ENCODE measurements at regions not wholly inside any gene's neighbourhood (a gene's known extent, or its start where the extent isn't known, plus 50 kb on each side); places are given as distances from the start of the nearest gene placed in this dataset.

GRCh38 chr5:145588558-145588957 lies 246.6 kb downstream of the PRELID2 start:
- DNase-seq: no peak
- no peaks in the 10 kb centered on the region for H3K36me3 Mint-ChIP-seq
- peaks cover 7% of the 10 kb centered on the region for H3K9me3 Mint-ChIP-seq

GRCh38 chr5:145588113-145588512 lies 247.0 kb downstream of the PRELID2 start:
- DNase-seq: no peak
- ChIA-PET POLR2A (no interaction called here), CTCF (no interaction called here)
- peaks cover 7% of the 10 kb centered on the region for H3K9me3 Mint-ChIP-seq
- intact Hi-C loops (cut with micrococcal nuclease): no loop called here
- H3K27me3 Mint-ChIP-seq: no peaks in the 10 kb centered on the region
- peaks cover 7% of the 10 kb centered on the region for H3K4me1 Mint-ChIP-seq (ENCODE audit: low read depth)
- no peak overlapping the region for H3K27ac Mint-ChIP-seq
- H3K36me3 Mint-ChIP-seq: no peaks in the 10 kb centered on the region
- H3K4me3 Mint-ChIP-seq: no peak overlapping the region

More at GRCh38 chr5:145588558-145588957, 246.6 kb downstream of the PRELID2 start:
- Mint-ChIP-seq H3K27me3 (no peaks in the 10 kb centered on the region), H3K4me3 (no peak overlapping the region), H3K4me1 (ENCODE audit: low read depth) (peaks cover 7% of the 10 kb centered on the region), H3K27ac (no peak overlapping the region)
- intact Hi-C loops (cut with micrococcal nuclease): no loop called here
- ChIA-PET POLR2A (no interaction called here), CTCF (no interaction called here)

GRCh38 chr5:145587710-145588109 lies 247.4 kb downstream of the PRELID2 start:
- Mint-ChIP-seq H3K4me1 (ENCODE audit: low read depth) (peaks cover 7% of the 10 kb centered on the region), H3K27me3 (no peaks in the 10 kb centered on the region), H3K27ac (no peak overlapping the region), H3K9me3 (peaks cover 7% of the 10 kb centered on the region), H3K36me3 (no peaks in the 10 kb centered on the region), H3K4me3 (no peak overlapping the region)
- no peak for DNase-seq
- ChIA-PET CTCF (no interaction called here), POLR2A (no interaction called here)
- intact Hi-C loops (cut with micrococcal nuclease): no loop called here

- Mint-ChIP-seq H3K9me3 (peaks cover 10% of the 10 kb centered on the region), H3K4me3 (no peak overlapping the region), H3K36me3 (no peaks in the 10 kb centered on the region), H3K4me1 (ENCODE audit: low read depth) (peaks cover 7% of the 10 kb centered on the region), H3K27ac (no peak overlapping the region), H3K27me3 (no peaks in the 10 kb centered on the region)
- intact Hi-C loops (cut with micrococcal nuclease): no loop called here
- POLR2A ChIA-PET: no interaction called here
- no peak for DNase-seq
- CTCF ChIA-PET: no interaction called here
These were observed 247.9 kb downstream of the PRELID2 start for GRCh38 chr5:145587308-145587672.

GRCh38 chr5:145586661-145587307 lies 248.4 kb downstream of the PRELID2 start:
- Mint-ChIP-seq H3K9me3 (peaks cover 10% of the 10 kb centered on the region), H3K4me3 (no peak overlapping the region), H3K36me3 (no peaks in the 10 kb centered on the region), H3K4me1 (ENCODE audit: low read depth) (peaks cover 7% of the 10 kb centered on the region), H3K27me3 (no peaks in the 10 kb centered on the region), H3K27ac (no peak overlapping the region)
- CTCF ChIA-PET: no interaction called here
- no peak for DNase-seq
- POLR2A ChIA-PET: no interaction called here
- intact Hi-C loops (cut with micrococcal nuclease): no loop called here

- H3K27ac Mint-ChIP-seq: no peak overlapping the region
- no peaks in the 10 kb centered on the region for H3K36me3 Mint-ChIP-seq
- intact Hi-C loops (cut with micrococcal nuclease): no loop called here
- H3K9me3 Mint-ChIP-seq: peaks cover 17% of the 10 kb centered on the region
- no peak for DNase-seq
- H3K27me3 Mint-ChIP-seq: no peaks in the 10 kb centered on the region
- peaks cover 7% of the 10 kb centered on the region for H3K4me1 Mint-ChIP-seq (ENCODE audit: low read depth)
- ChIA-PET POLR2A (no interaction called here), CTCF (no interaction called here)
- no peak overlapping the region for H3K4me3 Mint-ChIP-seq
These were observed 249.5 kb downstream of the PRELID2 start for GRCh38 chr5:145585443-145586148.

GRCh38 chr5:145579301-145579700 lies 255.8 kb downstream of the PRELID2 start:
- no peak overlapping the region for H3K27ac Mint-ChIP-seq
- no peaks in the 10 kb centered on the region for H3K4me1 Mint-ChIP-seq (ENCODE audit: low read depth)
- H3K36me3 Mint-ChIP-seq: no peaks in the 10 kb centered on the region
- no peaks in the 10 kb centered on the region for H3K27me3 Mint-ChIP-seq
- ChIA-PET POLR2A (no interaction called here), CTCF (no interaction called here)
- intact Hi-C loops (cut with micrococcal nuclease): no loop called here
- DNase-seq: no peak
- no peak overlapping the region for H3K4me3 Mint-ChIP-seq
- peaks cover 28% of the 10 kb centered on the region for H3K9me3 Mint-ChIP-seq

GRCh38 chr5:145574889-145575573 lies 260.1 kb downstream of the PRELID2 start:
- H3K27me3 Mint-ChIP-seq: no peaks in the 10 kb centered on the region
- DNase-seq: no peak
- H3K4me3 Mint-ChIP-seq: no peak overlapping the region
- intact Hi-C loops (cut with micrococcal nuclease): no loop called here
- H3K9me3 Mint-ChIP-seq: peaks cover 21% of the 10 kb centered on the region
- no peaks in the 10 kb centered on the region for H3K36me3 Mint-ChIP-seq
- ChIA-PET POLR2A (no interaction called here), CTCF (no interaction called here)
- no peak overlapping the region for H3K27ac Mint-ChIP-seq
- no peaks in the 10 kb centered on the region for H3K4me1 Mint-ChIP-seq (ENCODE audit: low read depth)

- Mint-ChIP-seq H3K4me3 (no peak overlapping the region), H3K36me3 (no peaks in the 10 kb centered on the region), H3K27me3 (no peaks in the 10 kb centered on the region), H3K27ac (no peak overlapping the region), H3K9me3 (peaks cover 2% of the 10 kb centered on the region), H3K4me1 (ENCODE audit: low read depth) (no peaks in the 10 kb centered on the region)
- ChIA-PET POLR2A (no interaction called here), CTCF (no interaction called here)
- DNase-seq: no peak
- intact Hi-C loops (cut with micrococcal nuclease): no loop called here
These were observed 266.6 kb downstream of the PRELID2 start for GRCh38 chr5:145568581-145568980.

- H3K27me3 Mint-ChIP-seq: no peaks in the 10 kb centered on the region
- H3K4me3 Mint-ChIP-seq: no peak overlapping the region
- DNase-seq: no peak
- no peak overlapping the region for H3K27ac Mint-ChIP-seq
- CTCF ChIA-PET: no interaction called here
- POLR2A ChIA-PET: no interaction called here
- no peaks in the 10 kb centered on the region for H3K36me3 Mint-ChIP-seq
- intact Hi-C loops (cut with micrococcal nuclease): no loop called here
- no peaks in the 10 kb centered on the region for H3K4me1 Mint-ChIP-seq (ENCODE audit: low read depth)
- no peaks in the 10 kb centered on the region for H3K9me3 Mint-ChIP-seq
These were observed 272.2 kb downstream of the PRELID2 start for GRCh38 chr5:145562931-145563330.

GRCh38 chr5:145558288-145558687 lies 276.9 kb downstream of the PRELID2 start:
- no peaks in the 10 kb centered on the region for H3K36me3 Mint-ChIP-seq
- H3K27me3 Mint-ChIP-seq: no peaks in the 10 kb centered on the region
- ChIA-PET POLR2A (no interaction called here), CTCF (no interaction called here)
- H3K4me1 Mint-ChIP-seq (ENCODE audit: low read depth): no peaks in the 10 kb centered on the region
- no peak overlapping the region for H3K4me3 Mint-ChIP-seq
- no peaks in the 10 kb centered on the region for H3K9me3 Mint-ChIP-seq
- intact Hi-C loops (cut with micrococcal nuclease): no loop called here
- DNase-seq: no peak
- no peak overlapping the region for H3K27ac Mint-ChIP-seq

GRCh38 chr5:145557345-145557744 lies 277.8 kb downstream of the PRELID2 start:
- Mint-ChIP-seq H3K27me3 (no peaks in the 10 kb centered on the region), H3K27ac (no peak overlapping the region), H3K9me3 (no peaks in the 10 kb centered on the region), H3K4me1 (ENCODE audit: low read depth) (no peaks in the 10 kb centered on the region), H3K36me3 (no peaks in the 10 kb centered on the region), H3K4me3 (no peak overlapping the region)
- POLR2A ChIA-PET: no interaction called here
- CTCF ChIA-PET: no interaction called here
- intact Hi-C loops (cut with micrococcal nuclease): no loop called here
- DNase-seq: no peak

GRCh38 chr5:145554399-145554798 lies 280.7 kb downstream of the PRELID2 start:
- Mint-ChIP-seq H3K27me3 (no peaks in the 10 kb centered on the region), H3K36me3 (no peaks in the 10 kb centered on the region), H3K4me3 (no peak overlapping the region), H3K4me1 (ENCODE audit: low read depth) (no peaks in the 10 kb centered on the region), H3K9me3 (no peaks in the 10 kb centered on the region), H3K27ac (no peak overlapping the region)
- intact Hi-C loops (cut with micrococcal nuclease): no loop called here
- POLR2A ChIA-PET: no interaction called here
- CTCF ChIA-PET: no interaction called here
- DNase-seq: no peak

Measured in activated CD4-positive, alpha-beta memory T cell treated with anti-CD3 and anti-CD28 coated beads for 36 hours (primary cell).